ENCODE measurements at regions not wholly inside any gene's neighbourhood (a gene's known extent, or its start where the extent isn't known, plus 50 kb on each side); places are given as distances from the start of the nearest gene placed in this dataset.

GRCh38 chr1:60898413-60898812 lies 183.9 kb upstream of the NFIA start:
- TF ChIP-seq, protein P1, sequence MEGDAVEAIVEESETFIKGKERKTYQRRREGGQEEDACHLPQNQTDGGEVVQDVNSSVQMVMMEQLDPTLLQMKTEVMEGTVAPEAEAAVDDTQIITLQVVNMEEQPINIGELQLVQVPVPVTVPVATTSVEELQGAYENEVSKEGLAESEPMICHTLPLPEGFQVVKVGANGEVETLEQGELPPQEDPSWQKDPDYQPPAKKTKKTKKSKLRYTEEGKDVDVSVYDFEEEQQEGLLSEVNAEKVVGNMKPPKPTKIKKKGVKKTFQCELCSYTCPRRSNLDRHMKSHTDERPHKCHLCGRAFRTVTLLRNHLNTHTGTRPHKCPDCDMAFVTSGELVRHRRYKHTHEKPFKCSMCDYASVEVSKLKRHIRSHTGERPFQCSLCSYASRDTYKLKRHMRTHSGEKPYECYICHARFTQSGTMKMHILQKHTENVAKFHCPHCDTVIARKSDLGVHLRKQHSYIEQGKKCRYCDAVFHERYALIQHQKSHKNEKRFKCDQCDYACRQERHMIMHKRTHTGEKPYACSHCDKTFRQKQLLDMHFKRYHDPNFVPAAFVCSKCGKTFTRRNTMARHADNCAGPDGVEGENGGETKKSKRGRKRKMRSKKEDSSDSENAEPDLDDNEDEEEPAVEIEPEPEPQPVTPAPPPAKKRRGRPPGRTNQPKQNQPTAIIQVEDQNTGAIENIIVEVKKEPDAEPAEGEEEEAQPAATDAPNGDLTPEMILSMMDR (IDR thresholded peaks at IDR 0.05): no peak
- TF ChIP-seq POLR2A (IDR thresholded peaks at IDR 0.05): no peak
